Heart left ventricle (tissue), 13 donors: ENCODE measurements at regions not wholly inside any gene's neighbourhood (a gene's known extent, or its start where the extent isn't known, plus 50 kb on each side); places are given as distances from the start of the nearest gene placed in this dataset.

Experiments used
- POLR2A ChIP-seq, 2 donors: fragments of 450-650 bp; IDR thresholded peaks; one replicate each; pipeline ENCODE4 v1.6.1; 2017; ENCODE audit warnings: antibody characterized with exemption in 2 of 2, mild to moderate bottlenecking in 2 of 2, moderate library complexity in 2 of 2
- TF ChIP-seq, protein P1 (sequence below), 12 donors: fragments of 200-600 bp; sonication (generic) in 4 of 12; IDR thresholded peaks; one replicate each; pipeline versions ENCODE4 v1.5.0 to v1.8.0; 2018 to 2022; ENCODE audit warnings: antibody characterized with exemption in 12 of 12, mild to moderate bottlenecking in 5 of 12
- donor health status: ischemic (EF 13 %, LVEDD 7.1; RV severe dilation, severe dysfunction).
- donor health status: DM: no; HTN: yes; CAD: no.
- donor health status: DM: no; HTN: no; CAD: no.
- donor health status: ischemic (EF 25% LVEDD 6.9; RV normal size, moderate dysfunction).
- donor health status: ischemic (EF 25% LVEDD 5.7; RV mildly dilated, moderate dysfunction).
- donor health status: ischemic (EF 35%, LVEDD 5.7; RV mildly dilated, moderate dysfunction).
- donor health status: nonischemic (EF 11% LVEDD 7.7; RV severe dilation, severe dysfunction).
- donor health status: DM: yes; HTN: yes; CAD: no.
- donor health status: PGD.
- donor health status: ischemic (EF 29% LVEDD 5.4; RV normal size, mild dysfunction).
- donor health status: nonischemic (EF 23%, LVEDD 6.1; RV moderate dilation, normal function).

DNA sequence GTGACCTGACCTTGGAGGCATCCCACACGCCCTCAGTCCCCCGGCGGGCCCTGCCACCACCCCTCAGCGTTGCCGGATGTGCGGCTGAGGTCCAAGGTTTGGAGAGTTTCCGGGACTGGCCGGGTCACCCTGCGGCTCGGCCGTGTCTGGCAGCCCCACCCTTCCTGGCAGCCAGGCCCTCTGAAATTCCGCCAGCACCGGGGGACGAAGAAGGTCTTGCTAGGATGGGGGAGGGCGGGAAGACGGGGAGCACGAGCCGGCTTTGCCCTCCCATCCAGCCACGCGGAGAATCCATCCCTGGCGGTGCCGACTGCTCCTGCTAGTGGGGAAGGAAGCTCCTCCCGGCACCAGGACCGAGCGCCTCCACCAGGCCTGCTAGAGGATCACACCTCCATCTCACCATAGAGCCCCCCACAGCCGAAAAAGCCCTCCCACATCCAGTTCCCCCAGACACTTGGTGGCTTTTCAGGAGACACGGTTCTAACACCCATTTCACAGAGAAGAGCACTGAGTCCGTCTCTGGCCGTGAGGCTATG lies 81.5 kb downstream of the CPN2 start:
- TF ChIP-seq, protein P1, sequence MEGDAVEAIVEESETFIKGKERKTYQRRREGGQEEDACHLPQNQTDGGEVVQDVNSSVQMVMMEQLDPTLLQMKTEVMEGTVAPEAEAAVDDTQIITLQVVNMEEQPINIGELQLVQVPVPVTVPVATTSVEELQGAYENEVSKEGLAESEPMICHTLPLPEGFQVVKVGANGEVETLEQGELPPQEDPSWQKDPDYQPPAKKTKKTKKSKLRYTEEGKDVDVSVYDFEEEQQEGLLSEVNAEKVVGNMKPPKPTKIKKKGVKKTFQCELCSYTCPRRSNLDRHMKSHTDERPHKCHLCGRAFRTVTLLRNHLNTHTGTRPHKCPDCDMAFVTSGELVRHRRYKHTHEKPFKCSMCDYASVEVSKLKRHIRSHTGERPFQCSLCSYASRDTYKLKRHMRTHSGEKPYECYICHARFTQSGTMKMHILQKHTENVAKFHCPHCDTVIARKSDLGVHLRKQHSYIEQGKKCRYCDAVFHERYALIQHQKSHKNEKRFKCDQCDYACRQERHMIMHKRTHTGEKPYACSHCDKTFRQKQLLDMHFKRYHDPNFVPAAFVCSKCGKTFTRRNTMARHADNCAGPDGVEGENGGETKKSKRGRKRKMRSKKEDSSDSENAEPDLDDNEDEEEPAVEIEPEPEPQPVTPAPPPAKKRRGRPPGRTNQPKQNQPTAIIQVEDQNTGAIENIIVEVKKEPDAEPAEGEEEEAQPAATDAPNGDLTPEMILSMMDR (IDR thresholded peaks at IDR 0.05): peak; percentile 26 to 71 (median 58)
- TF ChIP-seq POLR2A (IDR thresholded peaks at IDR 0.05): no peak
